HG03095 (cell line): ENCODE measurements at regions not wholly inside any gene's neighbourhood (a gene's known extent, or its start where the extent isn't known, plus 50 kb on each side); places are given as distances from the start of the nearest gene placed in this dataset.
"Not testable (repeated sequence)": the region's sequence is repeated elsewhere in the genome, so short reads cannot be mapped to it uniquely, and the experiment has no call there.

Experiments
- ATAC-seq: cut with Tn5 transposase; IDR thresholded peaks from one replicate; pipeline ENCODE4 v1.9.1; 2021; ENCODE audit warnings: moderate library complexity; ENCODE audit not compliant: unreplicated experiment

DNA sequence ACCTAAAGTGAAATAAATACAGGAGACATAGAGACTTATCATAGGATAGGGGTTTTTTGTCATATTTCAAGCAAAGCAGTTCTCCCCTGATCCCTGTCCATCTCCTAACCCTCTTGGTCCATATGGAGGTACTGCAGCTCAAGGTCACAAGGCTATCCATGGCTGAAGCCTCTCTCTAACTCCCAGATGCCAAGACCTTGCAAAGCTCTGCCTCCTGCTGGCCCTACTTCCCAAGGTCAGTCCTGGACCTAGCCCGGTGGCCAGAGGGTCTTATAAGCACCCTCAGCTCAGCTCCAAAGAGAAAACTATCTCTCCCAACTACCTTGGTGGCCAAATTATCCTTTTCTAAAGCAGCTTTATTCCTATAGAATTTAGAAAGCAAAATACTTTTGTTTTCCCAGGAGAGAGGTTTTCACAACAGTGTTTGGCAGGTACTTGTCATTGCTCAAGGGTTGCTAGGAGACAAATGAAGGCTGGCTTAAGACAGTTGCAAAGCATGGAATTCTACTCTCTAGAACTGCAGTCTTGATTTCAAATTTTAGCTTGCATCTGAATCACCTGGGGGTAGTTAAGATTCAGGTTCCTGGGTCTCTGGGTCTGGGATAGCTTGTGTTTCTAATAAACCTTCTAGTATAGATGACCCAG lies 121.5 kb downstream of the XCL2 start:
- no peak for ATAC-seq

DNA sequence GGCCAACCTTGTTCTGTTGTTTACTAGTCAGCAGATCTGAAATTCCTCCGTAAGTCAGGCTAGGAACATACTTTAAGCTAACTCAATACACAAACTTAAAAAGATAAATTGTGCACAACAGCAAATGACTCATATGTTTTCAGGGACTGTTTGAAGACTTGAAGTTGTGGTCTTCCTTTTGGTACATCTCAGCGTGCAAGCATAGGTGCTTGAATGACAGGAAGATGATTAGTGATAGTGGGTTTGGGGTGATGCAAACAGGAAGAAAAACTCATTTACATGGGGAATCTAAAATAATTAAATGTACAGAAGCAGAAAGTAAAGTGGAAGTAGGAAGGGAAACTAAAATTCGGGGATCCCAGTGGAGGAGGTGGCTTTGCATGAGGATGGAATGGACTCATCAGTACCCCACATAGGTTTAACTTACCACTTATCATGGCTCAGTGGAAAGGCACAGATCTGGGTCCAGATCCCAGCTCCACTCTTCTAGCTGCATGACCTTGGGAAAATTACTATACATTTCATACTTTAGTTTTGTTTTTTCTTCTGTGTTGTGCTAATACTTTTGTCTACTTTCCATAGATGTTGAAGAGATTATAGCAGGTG lies 122.3 kb downstream of the XCL2 start:
- no peak for ATAC-seq

GRCh38 chr1:168420177-168420576 lies 123.6 kb downstream of the XCL2 start:
- ATAC-seq: no peak

- ATAC-seq: no peak
These were observed 124.1 kb downstream of the XCL2 start for GRCh38 chr1:168419736-168420135.

GRCh38 chr1:168416220-168416619 lies 127.6 kb downstream of the XCL2 start:
- ATAC-seq: no peak

- no peak for ATAC-seq
These were observed 128.9 kb downstream of the XCL2 start for GRCh38 chr1:168414914-168415313.

- ATAC-seq: no peak
These were observed 129.8 kb downstream of the TBX19 start for GRCh38 chr1:168410464-168410863.

DNA sequence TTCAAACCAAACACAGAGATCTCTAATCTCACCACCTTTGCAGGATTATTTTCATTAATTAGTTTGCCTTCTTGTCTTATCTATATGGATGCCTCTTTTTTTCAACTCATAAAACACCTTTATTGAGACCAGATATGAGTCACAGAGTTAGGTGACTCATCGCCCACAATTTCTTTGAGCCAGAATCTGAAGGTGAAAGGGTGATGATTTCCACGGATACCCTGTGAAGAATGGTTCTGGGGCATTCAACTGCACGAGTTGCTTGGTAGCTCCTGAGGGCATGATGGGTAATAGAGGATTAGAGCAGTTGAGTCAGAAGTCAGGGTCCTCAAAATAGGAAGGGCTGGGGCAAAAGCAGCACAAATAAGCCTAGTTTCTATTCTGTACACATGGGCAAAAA lies 128.2 kb downstream of the TBX19 start:
- ATAC-seq: no peak

GRCh38 chr1:168408539-168408865 lies 127.8 kb downstream of the TBX19 start:
- ATAC-seq: no peak

DNA sequence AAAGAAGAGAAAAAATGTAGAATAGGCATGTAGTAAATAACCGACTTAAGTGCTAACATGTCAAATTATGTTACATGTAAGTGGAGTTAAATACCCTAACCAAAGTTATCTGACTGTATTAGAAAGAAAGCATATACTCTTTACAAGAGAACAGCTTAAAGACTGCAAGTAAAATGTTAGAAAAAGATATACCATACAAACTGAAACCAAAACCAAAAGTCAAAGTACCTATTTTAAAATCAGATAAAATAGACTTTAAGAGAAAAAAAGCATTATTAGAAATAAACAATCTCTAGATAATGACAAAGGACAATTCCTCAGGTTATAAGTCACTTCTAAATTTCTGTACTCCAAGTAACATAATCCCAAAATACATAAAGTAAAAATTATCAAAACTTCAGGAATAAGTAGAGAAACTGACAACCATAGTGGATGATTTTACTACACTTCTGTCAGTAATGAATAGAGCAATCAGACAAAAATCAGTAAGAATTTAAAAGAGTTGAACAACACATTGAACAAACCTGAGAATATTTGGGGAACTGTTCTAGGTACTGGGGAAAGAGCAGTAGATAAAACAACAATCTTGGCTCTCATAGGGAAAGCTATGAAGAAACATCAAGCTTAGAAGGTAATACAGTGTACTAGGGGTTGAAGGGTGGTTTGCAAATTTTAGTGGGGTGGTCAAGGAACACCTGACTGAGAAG lies 127.3 kb downstream of the TBX19 start:
- ATAC-seq: no peak

GRCh38 chr1:168405906-168406549 lies 125.4 kb downstream of the TBX19 start:
- no peak for ATAC-seq

- no peak for ATAC-seq
These were observed 122.5 kb downstream of the TBX19 start for GRCh38 chr1:168403140-168403539.

- ATAC-seq: not testable (repeated sequence)
These were observed 121.8 kb downstream of the TBX19 start for GRCh38 chr1:168402466-168402865.

DNA sequence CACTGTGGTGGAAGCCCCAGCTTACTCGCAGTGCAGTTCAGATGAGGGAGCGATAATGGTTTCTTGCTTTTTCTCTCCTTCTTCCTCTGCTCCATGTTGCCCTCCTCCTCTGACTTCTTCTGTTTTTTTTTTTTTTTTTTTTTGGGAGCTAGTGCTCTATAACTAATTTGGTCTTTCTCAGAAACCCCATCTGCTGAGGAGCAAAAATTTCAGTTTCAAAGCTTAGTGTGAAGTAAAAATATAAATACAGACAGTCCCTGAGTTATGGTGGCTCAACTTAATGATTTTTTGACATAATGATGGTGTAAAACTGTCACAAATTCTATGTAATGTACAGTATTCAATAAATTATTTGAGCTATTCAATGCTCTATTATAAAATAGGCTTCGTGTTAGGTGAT lies 120.7 kb downstream of the TBX19 start:
- ATAC-seq: no peak

- no peak for ATAC-seq
These were observed 119.5 kb downstream of the TBX19 start for GRCh38 chr1:168400139-168400538.

DNA sequence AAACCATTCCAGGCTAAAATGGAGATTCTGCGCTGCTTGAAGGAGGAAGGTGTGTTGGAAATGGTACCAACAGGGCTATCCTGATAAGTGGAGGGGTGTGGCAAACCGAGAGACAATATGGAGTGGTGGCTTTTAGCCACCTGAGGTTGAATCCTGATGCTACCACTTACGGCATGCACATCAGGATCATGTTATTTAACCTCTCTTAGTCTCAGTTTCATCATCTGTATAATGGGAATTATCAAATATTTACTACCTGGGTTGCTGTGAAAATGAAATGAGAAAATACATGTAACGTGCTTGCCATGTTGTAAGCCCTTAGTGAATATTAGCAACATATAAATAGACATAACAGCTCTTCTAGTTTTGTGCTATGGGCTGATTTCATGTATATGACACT lies 117.1 kb downstream of the TBX19 start:
- ATAC-seq: no peak

- ATAC-seq: no peak
These were observed 116.4 kb downstream of the TBX19 start for GRCh38 chr1:168396940-168397684.

- no peak for ATAC-seq
These were observed 115.8 kb downstream of the TBX19 start for GRCh38 chr1:168396508-168396907.

GRCh38 chr1:168394858-168395257 lies 114.2 kb downstream of the TBX19 start:
- no peak for ATAC-seq

GRCh38 chr1:168392958-168393549 lies 112.4 kb downstream of the TBX19 start:
- ATAC-seq: no peak
